ENCODE measurements at regions not wholly inside any gene's neighbourhood (a gene's known extent, or its start where the extent isn't known, plus 50 kb on each side); places are given as distances from the start of the nearest gene placed in this dataset.

DNA sequence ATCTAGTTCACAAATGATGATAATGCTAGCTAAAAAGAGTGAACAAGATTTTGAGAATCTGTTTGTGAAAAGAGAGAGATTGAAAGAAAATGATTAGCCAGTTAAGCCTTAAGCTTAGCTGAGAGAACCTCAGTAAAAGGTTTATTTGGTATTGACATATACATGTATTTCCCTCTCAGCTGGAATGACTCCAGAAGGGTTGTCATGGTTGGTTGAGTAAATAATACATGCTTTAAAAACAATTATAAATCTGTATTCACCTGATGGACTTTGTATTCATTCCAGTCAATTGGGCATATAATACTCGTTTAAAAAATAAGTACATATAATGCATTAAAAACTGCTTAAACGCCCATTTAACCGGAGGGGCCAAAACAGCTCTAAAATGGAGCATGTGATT is 181.4 kb downstream of the GRB14 start:
- no peak for DNase-seq

DNA sequence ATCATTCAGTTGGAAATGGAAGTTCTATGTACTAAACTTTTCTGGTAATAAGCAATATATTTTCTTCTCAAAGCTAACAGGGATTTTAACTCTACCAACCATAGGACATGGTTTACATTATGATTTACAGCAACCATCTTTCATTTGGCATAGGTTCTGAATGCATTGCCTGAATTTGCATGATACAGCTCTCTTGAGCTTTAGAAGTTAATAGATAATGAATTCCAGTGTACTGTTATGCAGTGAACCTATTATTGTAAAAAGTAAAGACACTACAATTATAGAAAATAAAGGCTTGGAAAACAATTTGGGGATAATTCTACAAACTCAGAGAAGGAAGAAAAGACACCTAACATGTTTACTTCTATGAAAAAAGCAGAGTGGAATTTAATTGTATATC is 182.0 kb downstream of the GRB14 start:
- DNase-seq = no peak

DNA sequence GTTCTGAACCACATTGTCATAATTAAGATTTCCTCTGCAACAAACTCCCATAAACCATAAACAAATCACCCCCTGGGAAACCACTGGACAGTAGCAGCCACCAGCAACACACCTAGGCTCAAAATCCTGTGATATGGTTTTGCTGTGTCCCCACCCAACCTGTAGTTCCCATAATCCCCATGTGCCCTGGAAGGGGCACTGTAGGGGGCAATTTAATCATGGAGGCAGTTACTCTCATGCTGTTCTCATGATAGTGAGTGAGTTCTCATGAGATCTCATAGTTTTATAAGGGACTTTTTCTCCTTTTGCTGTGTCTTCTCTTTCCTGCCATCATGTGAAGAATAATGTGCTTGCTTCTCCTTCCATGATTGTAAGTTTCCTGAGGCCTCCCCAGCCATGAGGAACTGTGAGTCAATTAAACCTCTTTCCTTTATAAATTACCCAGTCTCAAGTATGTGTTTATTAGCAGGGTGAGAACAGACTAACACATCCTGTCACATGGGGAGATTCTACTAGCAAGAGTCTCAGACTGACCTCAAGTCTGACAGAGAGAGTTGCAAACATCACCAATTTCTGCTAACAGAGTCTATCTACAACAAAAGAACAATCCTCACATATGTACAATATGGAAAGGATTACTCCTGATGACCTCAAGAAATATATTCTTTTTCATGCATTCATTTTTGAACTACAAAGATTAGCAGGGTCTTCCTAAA is 182.6 kb downstream of the GRB14 start:
- DNase-seq = no peak

DNA sequence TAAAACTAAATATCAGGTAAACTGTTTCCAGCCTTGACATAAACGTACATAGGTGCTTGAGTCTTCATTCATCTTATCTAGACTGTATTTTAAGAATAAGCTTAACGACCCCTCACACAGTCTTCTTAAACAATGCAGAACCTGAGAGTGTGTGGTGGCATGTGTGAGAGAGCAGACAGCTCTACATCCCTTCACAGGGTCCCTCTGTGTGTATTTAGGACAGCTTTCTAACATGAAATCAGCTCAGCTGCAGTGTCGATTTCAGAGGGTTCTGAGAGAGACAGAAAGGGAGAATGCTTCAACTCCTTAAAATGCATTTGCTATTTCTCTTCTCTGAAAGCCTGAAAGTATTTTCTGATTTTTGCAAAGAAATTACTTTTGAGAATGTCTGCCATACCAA is 185.2 kb downstream of the GRB14 start:
- no peak for DNase-seq

DNA sequence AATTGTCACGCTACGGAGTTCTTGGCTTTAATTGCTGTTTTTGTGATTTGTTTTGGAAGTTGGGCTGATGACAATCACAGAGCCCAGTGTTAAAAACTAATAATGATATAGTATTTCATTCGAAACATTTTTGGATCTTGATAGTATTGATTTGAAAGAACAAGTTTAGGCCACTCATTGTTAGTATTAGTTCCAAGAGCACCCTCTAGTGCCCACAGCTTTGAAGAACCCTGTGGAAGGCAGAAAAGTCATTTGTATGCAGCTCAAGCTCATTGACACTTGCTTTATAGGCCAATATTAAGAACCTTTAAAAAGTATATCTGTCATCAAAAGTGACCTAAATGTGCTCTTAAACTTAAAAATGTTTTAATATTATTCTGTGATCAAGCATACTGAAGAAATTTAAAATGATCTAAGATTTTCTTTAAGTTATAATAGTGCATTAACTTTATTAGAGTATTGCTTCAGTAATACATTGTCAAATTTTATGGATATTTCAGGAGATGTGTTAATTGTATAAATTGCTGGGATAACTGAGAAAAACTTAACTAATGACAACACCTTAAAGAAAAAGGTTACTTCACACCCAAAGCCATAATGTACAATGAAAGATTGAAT is 191.0 kb downstream of the GRB14 start:
- peak; percentile 14 for DNase-seq

DNA sequence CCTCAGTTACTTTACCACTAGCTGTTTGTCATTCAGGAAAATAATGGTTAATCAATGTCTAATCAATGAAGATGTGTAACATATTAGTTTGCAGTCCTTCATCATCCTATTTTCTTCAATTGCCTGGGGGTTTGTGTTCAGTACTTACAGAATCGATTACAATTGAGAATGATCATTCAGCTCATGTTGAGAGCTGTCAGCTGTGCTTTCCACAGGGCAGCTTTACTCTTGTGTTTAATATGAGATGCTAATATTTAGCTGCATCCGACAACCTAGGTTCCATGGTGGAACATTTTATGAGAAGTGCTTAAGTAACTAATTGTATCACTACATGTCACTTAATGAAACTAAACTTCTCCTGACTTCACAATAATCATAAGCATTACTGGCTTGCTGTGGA is 191.9 kb downstream of the GRB14 start:
- DNase-seq = no peak

DNA sequence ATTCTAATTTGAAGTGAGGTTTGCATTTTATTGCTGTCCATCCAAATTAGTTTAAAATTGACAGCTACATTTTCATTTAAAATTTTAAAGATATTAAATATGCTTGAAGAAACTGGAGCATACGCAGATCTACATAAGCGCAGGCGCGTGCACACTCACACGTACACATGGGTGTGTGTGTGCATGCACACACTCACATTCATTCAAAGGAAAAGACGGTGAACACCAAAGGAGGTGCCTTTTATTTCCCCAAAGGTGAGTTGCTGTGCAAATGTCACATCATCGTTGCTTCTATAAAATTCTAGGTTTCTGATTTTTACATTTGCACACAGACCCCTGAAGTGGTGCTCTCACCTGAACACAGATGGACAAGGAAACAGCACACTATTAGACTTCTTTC is 194.2 kb downstream of the GRB14 start:
- DNase-seq = no peak

DNA sequence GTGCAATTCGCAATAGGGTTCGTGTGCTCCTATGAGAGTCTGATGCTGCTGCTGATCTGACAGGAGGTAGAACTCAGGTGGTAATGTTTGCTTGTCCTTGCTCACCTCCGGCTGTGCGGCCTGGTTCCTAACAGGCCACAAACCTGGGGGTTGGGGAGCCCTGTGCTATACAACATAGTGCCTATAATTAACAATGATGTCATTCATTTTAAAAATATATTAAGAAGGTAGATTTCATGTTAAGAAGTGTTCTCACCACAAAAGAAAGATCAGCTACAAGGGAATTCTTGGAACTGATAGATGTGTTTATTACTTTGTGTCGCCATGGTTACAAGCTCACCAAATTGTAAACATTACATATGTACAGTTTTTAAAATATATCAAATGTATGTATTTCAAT is 200.5 kb downstream of the GRB14 start:
- no peak for DNase-seq

DNA sequence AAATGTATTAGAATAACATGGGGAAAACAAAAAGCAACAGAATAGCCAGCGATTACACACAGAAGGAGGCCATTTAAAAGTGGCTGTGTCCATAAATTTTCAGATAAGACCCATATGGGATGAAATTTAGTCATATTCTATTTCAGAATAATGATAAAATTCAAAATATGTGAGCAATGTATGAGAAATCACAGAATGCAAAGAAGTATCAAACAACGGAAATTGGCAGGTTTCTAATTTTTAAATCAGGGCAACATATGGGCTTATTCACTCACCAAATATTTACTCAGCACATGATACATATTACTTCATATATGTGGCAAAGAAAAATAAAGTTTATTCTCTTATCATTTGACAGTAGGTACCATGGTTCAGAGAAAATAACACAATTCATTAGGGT is 208.5 kb downstream of the GRB14 start:
- no peak for DNase-seq

DNA sequence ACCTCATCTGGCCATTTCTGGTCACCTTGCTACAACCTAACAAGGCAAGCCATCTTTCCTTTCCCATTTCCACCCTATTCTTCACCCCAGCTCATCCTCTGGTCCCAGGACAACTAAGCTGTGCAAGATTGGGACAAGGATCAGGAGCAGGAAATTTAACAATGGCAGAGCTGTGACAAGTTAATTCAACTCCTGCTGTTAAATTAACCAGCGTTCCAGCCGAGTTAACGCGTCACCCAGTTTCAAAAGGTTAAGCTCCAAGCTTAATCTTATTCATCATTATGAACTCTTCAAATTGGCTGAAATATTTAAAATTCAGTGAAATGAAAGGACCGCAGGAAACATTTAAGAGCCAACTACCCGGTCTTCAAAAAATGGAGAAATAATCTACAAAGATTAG is 231.9 kb downstream of the GRB14 start:
- DNase-seq = no peak

DNA sequence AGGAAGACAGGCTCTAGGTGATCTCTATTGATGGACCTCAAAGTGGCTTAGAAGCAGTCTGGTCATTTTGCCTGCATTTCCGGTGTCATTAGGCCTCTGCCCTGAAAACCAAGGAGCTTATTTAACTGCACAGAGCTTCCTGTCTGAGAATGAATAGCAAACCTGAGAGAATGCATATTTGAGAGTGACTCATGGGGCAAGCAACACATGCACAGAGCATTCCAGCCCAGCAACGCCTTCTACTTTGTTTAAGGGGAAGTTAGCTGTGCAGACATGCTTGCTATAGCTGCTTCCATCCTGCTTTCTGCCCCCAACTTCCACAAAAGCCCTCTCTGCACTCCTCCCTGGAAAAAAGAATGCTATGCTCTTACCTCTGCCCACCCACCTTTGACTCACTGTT is 232.8 kb downstream of the GRB14 start:
- DNase-seq = peak; percentile 12

DNA sequence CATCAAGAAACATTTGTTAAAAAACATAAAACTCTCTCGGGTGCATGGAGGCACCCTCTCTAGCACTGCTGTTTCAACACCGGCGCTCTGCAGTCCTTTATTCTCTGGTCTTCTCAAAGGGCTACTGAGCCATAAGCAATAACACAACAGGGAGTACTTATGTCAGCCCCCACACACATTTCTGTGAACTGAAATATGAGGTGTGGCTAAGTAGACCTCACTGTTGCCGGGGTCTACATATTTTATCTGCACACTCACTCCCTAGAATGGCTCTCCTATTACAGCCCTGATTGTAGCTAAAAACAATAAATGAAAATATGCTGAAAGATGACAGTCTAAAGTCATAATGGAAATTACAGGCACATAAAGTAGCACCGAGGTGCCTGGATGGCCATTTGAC is 235.1 kb downstream of the GRB14 start:
- DNase-seq = no peak

DNA sequence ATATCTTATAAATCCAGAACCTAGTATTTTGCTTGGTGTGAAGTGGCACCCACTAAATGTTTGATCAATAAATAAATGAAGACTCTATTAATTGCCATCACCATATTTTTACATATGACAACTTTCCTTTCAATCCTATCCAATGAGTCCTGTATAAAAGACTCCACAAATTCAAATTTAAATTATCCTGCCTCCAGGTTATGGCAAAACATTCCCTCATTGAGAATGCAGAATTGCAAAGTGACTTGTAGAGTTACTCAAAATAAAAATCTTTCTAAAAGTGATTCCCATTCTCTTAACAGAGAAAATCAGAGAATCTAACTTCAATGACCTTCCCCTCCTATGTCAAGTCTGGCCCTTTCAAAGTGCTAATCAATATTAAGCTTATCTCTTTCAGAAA is 236.8 kb downstream of the GRB14 start:
- no peak for DNase-seq

DNA sequence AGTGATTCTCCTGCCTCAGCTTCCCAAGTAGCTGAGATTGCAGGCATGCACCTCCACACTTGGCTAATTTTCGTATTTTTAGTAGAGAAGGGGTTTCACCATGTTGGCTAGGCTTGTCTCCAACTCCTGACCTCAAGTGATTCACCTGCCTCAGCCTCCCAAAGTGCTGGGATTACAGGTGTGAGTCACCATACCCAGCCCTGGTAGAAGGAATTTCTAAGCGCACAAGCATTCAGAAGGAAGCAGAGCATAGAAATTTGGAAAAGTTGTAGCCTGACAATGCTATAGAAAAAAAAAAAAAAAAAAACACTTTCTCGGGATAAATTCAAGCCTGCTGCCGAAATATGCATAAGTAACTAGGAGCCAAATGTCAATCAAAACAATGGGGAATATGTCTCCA is 249.4 kb downstream of the GRB14 start:
- DNase-seq = no peak

DNA sequence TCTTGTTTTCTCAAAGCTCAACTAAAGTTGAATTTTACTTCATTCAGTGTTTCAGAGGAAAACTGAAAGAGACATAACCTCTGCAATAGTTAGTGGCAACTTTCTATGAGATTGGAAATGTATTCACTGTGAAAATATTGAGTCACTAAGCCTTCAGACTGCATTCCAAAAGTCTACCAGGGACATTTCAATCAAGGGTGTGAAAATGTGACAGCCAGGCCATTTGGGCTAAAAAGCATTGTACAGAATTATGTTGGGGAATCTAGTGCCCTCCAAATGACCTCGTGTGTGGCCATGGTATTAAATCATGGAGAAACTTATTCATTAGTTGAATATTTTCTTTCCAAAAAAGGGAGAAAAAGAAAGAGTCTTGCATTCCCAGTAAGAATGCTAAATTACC is 251.9 kb downstream of the GRB14 start:
- no peak for DNase-seq

DNA sequence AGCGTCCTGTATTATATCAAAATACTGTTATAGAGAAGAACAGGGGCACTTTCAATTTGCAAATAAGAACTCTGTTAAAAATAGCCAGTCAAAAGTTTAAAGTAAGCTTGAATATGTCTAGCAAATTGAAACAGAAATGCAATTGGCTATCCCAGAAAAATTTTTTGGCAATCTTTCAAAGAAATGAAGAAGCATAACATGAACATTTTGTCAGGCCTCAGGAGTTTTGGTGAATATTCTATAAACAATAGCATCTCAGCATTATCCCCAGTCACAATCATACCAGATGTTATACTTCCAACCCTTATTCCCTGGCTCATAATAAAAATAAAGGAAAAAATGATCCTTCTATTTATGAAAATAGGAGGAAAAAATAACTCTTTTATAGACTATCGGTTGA is 252.4 kb downstream of the GRB14 start:
- no peak for DNase-seq

DNA sequence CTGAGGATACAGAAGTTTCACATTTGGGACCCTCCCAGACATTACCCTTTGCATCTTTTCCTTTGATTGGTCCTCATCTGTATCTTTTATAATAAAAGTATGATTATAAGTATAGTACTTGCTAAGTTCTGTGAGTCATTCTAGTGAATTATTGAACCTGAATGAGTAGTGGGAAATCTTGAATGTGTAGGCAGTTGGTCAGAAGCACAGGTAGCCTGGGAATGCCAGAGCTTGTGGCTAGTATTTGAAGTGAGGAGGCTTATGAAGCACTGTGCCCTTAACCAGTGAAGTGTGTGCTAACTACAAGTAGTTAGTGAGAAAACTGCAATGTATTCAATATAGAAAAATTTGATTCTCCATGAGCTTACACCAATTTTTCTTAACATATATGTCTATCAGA is 257.6 kb downstream of the GRB14 start:
- no peak for DNase-seq

DNA sequence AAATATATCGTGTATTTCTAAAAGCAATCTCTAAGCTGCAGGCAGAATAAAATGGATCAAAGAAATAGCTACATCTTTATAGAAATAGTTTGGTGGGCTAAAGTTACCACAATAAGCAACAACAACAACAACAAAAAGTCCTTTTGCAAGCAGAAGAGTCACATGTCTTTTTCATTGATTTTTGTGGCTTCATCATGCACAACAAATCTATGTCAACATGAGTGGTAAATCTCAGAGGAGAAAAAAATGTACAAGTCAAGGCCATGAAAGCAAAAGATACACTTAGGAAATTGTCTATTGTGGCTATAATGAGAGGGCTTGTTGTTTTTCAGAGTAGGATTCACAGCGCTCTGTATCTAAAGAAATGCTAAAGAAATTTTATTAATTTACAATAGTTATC is 269.7 kb downstream of the GRB14 start:
- no peak for DNase-seq

DNA sequence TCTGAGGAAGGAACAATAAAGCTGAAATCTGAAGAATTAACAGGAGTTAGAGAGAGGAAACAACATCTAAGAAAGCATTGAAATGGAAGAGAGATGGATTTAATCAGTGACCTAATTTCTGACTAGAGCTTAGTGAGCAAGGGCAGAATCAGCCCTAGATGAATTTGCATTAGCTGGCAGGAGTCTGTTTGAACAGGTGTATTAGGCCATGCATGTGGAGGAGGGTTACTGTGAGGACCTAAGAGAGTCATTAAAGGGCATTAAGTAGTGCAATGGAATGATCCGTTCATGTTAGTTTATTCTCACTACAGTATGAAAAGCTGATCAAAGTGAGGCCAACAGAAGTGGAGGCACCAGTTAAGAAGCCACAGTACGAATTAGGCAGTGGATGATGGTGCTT is 285.3 kb downstream of the GRB14 start:
- DNase-seq = peak; percentile 74

DNA sequence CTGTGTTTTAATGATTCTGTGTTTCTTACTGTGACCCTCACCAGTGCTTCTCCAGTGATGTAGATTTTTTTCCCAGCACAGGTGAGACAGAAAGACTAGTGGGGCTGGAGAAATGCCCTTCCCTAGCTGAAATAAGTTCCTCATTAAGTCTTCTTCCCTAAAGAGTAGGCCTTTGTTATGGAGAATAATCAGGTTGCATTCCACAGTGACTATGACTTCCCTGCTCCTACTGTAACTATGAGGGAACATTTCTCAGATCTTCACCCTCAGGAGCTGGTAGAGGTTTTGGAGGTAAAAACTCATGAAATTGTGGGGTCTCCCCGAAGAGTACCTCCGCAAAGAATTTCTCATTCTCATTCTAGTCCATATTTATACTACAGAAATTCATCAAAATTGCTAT is 286.2 kb downstream of the GRB14 start:
- no peak for DNase-seq

DNA sequence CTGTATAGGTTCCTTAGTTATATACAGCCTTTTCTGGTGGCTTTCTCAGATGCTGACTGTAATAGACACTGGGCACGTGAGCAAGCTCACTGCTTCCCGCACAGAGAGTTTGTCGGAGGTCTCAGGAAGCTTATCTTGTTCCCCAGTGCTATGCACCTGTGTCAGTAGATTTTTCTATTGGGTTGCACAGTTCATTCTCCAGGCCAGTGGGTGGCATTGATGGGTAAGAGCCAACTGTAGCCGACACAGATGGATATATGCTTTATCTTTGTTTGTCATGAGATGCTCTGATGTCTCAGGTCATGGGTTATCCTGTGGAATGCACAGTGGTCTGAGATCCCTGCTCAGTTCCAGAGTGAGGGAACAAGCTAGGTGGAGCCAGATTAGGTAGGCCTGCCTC is 293.0 kb downstream of the GRB14 start:
- no peak for DNase-seq

DNA sequence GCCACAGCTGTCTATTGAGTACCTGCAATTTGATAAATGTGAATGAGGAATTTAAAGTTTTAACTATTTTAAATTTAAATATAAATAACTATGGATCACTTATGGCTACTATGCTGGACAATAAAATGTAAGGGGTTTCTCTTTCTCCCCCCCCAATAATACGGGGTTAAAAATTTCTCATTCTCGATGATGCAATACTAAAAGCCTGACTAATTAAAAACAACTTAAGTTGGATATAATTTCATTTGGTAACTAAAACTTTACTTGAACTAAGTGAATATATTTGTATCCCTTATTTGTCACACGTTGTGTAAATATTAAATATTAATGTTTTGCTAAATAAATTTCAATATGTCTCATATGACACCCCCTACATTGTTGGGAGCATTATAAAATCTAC is 297.3 kb downstream of the GRB14 start:
- DNase-seq = no peak

DNA sequence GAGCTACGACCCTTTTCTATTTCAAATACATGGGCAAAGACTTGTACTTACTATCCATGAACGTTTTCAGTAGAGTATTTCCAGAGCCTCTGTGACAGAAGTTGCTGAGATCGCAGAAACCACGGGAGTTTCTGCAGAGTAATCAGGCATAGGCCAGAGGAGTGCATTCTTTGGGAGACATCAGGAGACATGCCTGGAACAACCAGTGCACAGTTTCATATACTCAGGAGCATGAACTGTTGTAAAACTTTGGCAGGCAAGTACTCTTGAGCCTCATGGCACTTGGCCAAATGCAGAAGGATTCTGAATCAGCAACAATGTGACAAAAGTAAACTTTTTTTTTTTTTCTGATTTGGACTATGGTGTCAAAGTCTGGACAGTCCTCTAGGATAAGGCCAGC is 307.1 kb downstream of the GRB14 start:
- DNase-seq = no peak

DNA sequence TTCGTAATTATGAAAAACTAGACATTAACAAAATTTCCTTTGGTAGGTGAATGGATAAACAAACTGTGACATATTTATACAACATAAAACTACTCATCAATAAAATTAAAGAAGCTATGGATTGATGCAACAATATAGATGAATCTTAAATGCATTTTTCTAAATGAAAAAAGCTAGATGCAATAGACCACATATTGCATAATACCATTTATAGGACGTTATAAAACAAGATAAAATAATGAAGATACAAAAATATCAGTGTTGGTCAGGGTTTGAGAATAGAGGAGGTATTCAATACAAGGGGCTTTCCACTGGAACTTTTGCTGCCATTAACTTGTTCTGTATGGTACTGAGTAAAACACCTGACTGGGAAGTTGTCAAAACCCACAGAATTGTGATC is 314.4 kb downstream of the GRB14 start:
- no peak for DNase-seq

DNA sequence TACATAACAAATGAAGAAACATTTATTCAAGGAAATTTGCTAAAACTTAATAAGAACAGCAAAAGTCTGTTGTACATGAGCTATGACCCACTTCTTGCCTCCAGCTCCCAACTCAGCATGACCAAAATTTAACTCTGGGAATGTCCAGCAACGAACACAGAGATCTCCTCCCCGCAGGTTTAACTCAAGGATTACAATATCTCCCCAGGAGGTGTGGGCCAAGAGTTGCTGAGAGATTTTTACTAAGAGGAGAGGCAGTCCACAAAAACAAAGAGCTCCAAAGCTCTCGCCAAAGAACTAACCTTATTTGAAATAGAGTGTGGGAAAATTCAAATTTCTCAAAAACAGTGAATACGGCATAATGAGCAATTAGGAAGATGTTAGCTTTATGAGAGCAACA is 318.5 kb downstream of the GRB14 start:
- no peak for DNase-seq

Data from DMS153 (cell line).